HL-60 (cell line): ENCODE measurements at regions not wholly inside any gene's neighbourhood (a gene's known extent, or its start where the extent isn't known, plus 50 kb on each side); places are given as distances from the start of the nearest gene placed in this dataset.

Source experiments
- DNase-seq, 2 experiments: peaks; one replicate each; pipeline ENCODE4 v3.0.0-alpha.2; 2010 to 2020; ENCODE audit warnings: low read depth in 1 of 2, low spot score in 1 of 2
- H3K27ac ChIP-seq: fragments of 250-450 bp; sonication (Bioruptor Pico); replicated peaks from 2 replicates; pipeline ENCODE4 v1.5.1; 2020; ENCODE audit warnings: mild to moderate bottlenecking, moderate library complexity
- H3K27me3 ChIP-seq: fragments of 250-450 bp; sonication (Bioruptor Pico); 2 replicates; pipeline ENCODE4 v1.5.1; 2021; ENCODE audit warnings: mild to moderate bottlenecking, moderate library complexity; ENCODE audit not compliant: insufficient read depth, poor library complexity, severe bottlenecking
- H3K4me3 ChIP-seq: replicated peaks from 2 replicates; pipeline ENCODE4 v1.5.1; 2011; ENCODE audit warnings: mild to moderate bottlenecking, control low read depth, low read length; ENCODE audit not compliant: insufficient read depth
- GABPA ChIP-seq: IDR thresholded peaks from 2 replicates; pipeline ENCODE4 v1.6.1; 2012; ENCODE audit warnings: low read depth
- POLR2AphosphoS5 ChIP-seq: IDR thresholded peaks from 2 replicates; pipeline ENCODE4 v1.6.1; 2012; ENCODE audit warnings: low read depth
- SPI1 ChIP-seq: IDR thresholded peaks from 2 replicates; pipeline ENCODE4 v1.6.1; 2012; ENCODE audit warnings: low read depth, mild to moderate bottlenecking, borderline replicate concordance
- TF ChIP-seq, protein P1 (sequence below): IDR thresholded peaks from one replicate; pipeline ENCODE4 v1.5.1; 2011; ENCODE audit warnings: low read length, control low read depth, inconsistent platforms; ENCODE audit not compliant: insufficient read depth
- TF ChIP-seq, protein P2 (sequence below): IDR thresholded peaks from 2 replicates; pipeline ENCODE4 v1.6.1; 2012; ENCODE audit warnings: low read depth; ENCODE audit not compliant: insufficient replicate concordance

DNA sequence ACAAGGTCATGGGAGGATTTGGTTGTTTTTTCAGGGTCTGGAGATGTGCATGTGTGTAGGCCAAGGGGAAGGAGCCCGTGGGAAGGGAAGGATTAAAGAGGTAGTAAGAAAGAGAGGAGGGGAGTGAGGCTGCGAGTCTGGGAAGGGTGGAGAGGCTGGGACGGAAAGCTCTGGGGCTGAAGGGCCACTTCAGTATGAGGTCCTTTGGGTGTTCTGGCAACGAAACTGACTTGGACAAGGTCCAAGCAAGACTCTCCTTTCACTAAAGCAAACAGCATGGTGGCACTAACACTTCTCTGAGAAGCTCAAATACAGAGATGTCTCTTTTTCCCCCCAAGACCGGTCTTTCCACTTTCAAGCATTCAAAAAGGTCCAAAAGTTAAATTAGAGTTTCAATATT, 394.5 kb downstream of the ARHGEF28 start:
- Histone ChIP-seq H3K27me3 (no peaks in the 10 kb centered on the region), H3K27ac (no peak overlapping the region), H3K4me3 (no peak overlapping the region)
- TF ChIP-seq, protein P1, sequence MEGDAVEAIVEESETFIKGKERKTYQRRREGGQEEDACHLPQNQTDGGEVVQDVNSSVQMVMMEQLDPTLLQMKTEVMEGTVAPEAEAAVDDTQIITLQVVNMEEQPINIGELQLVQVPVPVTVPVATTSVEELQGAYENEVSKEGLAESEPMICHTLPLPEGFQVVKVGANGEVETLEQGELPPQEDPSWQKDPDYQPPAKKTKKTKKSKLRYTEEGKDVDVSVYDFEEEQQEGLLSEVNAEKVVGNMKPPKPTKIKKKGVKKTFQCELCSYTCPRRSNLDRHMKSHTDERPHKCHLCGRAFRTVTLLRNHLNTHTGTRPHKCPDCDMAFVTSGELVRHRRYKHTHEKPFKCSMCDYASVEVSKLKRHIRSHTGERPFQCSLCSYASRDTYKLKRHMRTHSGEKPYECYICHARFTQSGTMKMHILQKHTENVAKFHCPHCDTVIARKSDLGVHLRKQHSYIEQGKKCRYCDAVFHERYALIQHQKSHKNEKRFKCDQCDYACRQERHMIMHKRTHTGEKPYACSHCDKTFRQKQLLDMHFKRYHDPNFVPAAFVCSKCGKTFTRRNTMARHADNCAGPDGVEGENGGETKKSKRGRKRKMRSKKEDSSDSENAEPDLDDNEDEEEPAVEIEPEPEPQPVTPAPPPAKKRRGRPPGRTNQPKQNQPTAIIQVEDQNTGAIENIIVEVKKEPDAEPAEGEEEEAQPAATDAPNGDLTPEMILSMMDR, result no peak
- no peak for TF ChIP-seq GABPA
- TF ChIP-seq POLR2AphosphoS5, result no peak
- TF ChIP-seq SPI1, result no peak
- TF ChIP-seq, protein P2, sequence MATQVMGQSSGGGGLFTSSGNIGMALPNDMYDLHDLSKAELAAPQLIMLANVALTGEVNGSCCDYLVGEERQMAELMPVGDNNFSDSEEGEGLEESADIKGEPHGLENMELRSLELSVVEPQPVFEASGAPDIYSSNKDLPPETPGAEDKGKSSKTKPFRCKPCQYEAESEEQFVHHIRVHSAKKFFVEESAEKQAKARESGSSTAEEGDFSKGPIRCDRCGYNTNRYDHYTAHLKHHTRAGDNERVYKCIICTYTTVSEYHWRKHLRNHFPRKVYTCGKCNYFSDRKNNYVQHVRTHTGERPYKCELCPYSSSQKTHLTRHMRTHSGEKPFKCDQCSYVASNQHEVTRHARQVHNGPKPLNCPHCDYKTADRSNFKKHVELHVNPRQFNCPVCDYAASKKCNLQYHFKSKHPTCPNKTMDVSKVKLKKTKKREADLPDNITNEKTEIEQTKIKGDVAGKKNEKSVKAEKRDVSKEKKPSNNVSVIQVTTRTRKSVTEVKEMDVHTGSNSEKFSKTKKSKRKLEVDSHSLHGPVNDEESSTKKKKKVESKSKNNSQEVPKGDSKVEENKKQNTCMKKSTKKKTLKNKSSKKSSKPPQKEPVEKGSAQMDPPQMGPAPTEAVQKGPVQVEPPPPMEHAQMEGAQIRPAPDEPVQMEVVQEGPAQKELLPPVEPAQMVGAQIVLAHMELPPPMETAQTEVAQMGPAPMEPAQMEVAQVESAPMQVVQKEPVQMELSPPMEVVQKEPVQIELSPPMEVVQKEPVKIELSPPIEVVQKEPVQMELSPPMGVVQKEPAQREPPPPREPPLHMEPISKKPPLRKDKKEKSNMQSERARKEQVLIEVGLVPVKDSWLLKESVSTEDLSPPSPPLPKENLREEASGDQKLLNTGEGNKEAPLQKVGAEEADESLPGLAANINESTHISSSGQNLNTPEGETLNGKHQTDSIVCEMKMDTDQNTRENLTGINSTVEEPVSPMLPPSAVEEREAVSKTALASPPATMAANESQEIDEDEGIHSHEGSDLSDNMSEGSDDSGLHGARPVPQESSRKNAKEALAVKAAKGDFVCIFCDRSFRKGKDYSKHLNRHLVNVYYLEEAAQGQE, result no peak
- DNase-seq, result no peak

DNA sequence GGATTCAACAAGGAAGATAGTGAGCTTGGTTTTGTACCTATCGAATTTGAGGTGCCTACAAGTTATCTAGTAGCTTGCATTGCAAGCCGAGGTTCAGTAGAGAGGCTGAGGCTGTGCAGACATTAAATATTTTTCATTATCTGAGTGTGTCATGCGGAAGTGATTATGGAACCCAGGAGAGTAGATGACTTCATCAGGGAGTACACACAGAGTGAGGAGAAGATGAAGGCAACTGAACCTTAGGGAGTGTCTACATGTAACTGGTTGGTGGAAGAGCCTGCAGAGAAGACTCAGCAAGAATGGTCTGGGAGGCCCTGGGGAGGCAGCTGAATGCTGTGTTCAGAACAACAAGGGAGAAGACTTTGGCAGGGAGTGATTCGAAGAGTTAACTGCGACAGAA, 393.9 kb downstream of the ARHGEF28 start:
- H3K27me3 ChIP-seq, result no peaks in the 10 kb centered on the region
- no peak overlapping the region for H3K27ac ChIP-seq
- DNase-seq, result no peak
- TF ChIP-seq POLR2AphosphoS5 (no peak), GABPA (no peak), SPI1 (no peak)
- TF ChIP-seq, protein P1, result no peak
- TF ChIP-seq, protein P2, result no peak
- no peak overlapping the region for H3K4me3 ChIP-seq

DNA sequence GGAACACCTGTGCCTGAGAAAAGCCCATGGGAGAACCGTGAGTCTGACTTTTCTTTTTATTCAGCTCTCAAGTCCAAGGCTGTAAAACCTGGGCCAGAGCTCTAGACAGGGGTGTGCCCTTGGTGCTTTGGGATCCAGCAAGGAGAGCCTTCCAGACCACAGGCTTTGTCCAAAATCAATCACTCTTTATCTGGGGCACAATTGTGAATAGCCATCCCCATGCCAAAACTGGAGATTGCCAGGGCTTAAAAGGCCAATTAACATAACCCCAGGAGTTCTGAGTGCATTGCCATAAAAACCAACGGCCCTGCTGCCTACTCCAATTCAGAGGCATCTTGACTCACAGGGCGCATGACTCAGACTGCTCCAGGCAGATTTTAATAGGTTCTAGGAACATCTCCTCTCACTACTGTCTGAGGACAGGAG, 391.8 kb downstream of the ARHGEF28 start:
- H3K4me3 ChIP-seq, result no peak overlapping the region
- no peak for DNase-seq
- H3K27ac ChIP-seq, result no peak overlapping the region
- TF ChIP-seq, protein P1, result no peak
- TF ChIP-seq GABPA (no peak), POLR2AphosphoS5 (no peak), SPI1 (no peak)
- TF ChIP-seq, protein P2, result no peak
- H3K27me3 ChIP-seq, result no peaks in the 10 kb centered on the region
